Liver (tissue), 2 donors: ENCODE measurements at regions not wholly inside any gene's neighbourhood (a gene's known extent, or its start where the extent isn't known, plus 50 kb on each side); places are given as distances from the start of the nearest gene placed in this dataset.
"Not testable (repeated sequence)": the region's sequence is repeated elsewhere in the genome, so short reads cannot be mapped to it uniquely, and the experiment has no call there.

Experiments used
- CTCF ChIP-seq: fragments of 150-350 bp; IDR thresholded peaks from 2 replicates; pipeline ENCODE4 v1.5.1; 2017; ENCODE audit warnings: improper control_type of control experiment, low read depth, low read length; ENCODE audit not compliant: missing input control
- FOXA1 ChIP-seq: IDR thresholded peaks from 2 replicates; pipeline ENCODE4 v1.6.1; 2016; ENCODE audit warnings: antibody characterized with exemption
- donor health status: healthy.

- TF ChIP-seq CTCF, FOXA1: not testable (repeated sequence)
These were observed 403.3 kb downstream of the MBD2 start for GRCh38 chr18:53821141-53821540.
